ENCODE measurements at regions not wholly inside any gene's neighbourhood (a gene's known extent, or its start where the extent isn't known, plus 50 kb on each side); places are given as distances from the start of the nearest gene placed in this dataset.

DNA sequence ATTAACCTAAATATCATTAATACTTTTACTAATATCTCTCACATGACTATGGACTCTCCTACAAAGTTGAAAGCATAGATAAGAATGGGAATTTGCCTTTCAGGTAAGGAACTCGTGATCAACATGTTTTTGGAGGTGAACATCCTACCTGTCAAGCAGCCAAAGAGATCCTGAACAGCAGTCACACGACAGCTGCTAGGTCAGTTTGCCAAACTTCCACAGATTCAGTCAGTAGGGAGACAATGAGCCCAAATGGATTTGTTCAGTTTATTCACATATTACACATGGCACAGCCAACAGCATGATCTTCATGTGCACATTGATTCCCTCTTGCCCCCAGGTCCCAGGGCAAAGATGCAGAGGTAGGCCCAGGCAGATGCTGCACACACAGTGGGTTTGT is 86.1 kb upstream of the LOC128125822 start:
- no peak overlapping the region for H3K4me3 ChIP-seq
- WGBS (ENCODE audit: missing lambda C conversion rate), result 85% methylated on average over 2 of the region's 2 CpGs
- DNase-seq (ENCODE audit: low read depth in 1 of 2, low spot score in 1 of 2), result no peak
- POLR2A ChIA-PET, result no interaction called here
- ATAC-seq, result no peak
- TF ChIP-seq FOXS1 (CRISPR knock-in tag; IDR thresholded peaks at IDR 0.05) (no peak), TFCP2L1 (CRISPR knock-in tag; IDR thresholded peaks at IDR 0.05) (no peak), PBX3 (IDR thresholded peaks at IDR 0.05) (no peak), NFE2L2 (conservative IDR thresholded peaks at IDR 0.05; ENCODE audit: low read length) (no peak), EHMT2 (IDR thresholded peaks at IDR 0.05; ENCODE audit: low read depth) (no peak), JUNB (IDR thresholded peaks at IDR 0.05) (no peak)
- no peak overlapping the region for H3K4me2 ChIP-seq
- CTCF ChIA-PET, result interaction anchor here (1.2 to 1.9 kb wide), 2 partner anchors 18 to 22 kb away, joined by 3 to 4 read pairs; no protein-coding TSS in a partner anchor
- no peak for FAIRE-seq
- no peaks in the 10 kb centered on the region for H3K9me3 ChIP-seq
- peak overlapping the region in 1 of 2 experiments; percentile 76; a peak in 2 of 6 replicates for H3K27ac ChIP-seq
- H3K4me1 ChIP-seq, result peaks cover 20% of the 10 kb centered on the region

DNA sequence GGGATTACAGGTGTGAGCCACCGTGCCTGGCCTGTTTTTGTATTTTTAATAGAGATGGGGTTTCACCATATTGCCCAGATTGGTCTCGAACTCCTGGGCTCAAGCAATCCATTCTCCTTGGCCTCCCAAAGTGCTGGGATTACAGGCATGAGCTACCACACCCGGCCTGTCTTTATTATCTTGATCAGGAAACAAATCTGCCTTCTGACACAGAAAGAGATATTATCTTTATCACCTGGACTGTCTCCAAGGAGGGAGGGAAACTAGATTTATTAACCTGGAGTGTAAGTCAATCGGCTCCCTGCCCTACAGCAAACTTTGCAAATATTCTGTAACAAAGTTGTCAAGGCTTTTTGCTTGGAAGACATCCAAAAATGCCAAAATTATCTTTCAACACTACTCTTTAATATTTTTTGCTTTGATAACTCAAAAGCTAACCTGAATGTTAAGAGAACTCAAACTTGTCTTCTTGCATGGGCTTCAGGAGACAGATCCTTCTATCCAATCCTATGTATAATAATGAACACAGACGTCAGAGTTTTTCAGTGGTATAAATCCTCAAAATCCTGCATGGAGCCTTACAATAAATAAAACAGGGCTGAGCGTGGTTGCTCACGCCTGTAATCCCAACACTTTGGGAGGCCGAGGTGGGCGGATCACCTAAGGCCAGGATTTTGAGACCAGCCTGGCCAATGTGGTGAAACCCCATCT is 85.0 kb upstream of the LOC128125822 start:
- peak overlapping the region; percentile 11 for H3K4me2 ChIP-seq

DNA sequence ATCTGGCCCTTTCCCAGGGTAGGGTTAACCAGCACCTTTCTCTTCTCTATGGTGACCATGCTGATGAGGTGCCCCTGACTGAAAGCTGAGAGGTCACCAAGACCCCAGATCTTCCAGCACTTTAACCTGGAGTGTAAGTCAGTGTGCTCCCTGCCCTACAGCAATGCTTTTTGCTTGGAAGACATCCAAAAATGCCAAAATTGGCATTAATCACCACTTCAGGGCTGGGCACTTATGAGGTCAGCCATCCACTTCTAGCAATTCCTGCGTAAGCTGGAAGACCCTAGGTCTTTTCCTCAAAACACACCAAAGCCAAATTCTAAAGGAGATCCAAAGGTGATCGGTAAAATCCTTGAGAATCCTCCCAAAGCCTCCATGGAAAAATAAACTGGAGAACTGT is 81.2 kb upstream of the LOC128125822 start:
- Histone ChIP-seq H3K4me1 (peaks cover 56% of the 10 kb centered on the region), H3K9me3 (no peaks in the 10 kb centered on the region), H3K27ac (peak overlapping the region; percentile 47 to 73; a peak in 4 of 6 replicates), H3K4me3 (no peak overlapping the region), H3K4me2 (peak overlapping the region; percentile 32; the same call in 1 of the 3 replicates)
- DNase-seq (ENCODE audit: low read depth in 1 of 2, low spot score in 1 of 2) (no peak), FAIRE-seq (no peak), ATAC-seq (no peak)
- CTCF ChIA-PET, result interaction anchor here (0.6 to 1.0 kb wide), 2 partner anchors 50 to 145 kb away, joined by 3 to 4 read pairs; partner anchors contain the start of gene PHF3
- 83% methylated on average over 2 of the region's 2 CpGs for WGBS (ENCODE audit: missing lambda C conversion rate)
- POLR2A ChIA-PET, result no interaction called here
- TF ChIP-seq, protein P1, sequence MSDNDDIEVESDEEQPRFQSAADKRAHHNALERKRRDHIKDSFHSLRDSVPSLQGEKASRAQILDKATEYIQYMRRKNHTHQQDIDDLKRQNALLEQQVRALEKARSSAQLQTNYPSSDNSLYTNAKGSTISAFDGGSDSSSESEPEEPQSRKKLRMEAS (IDR thresholded peaks at IDR 0.05), result no peak
- TF ChIP-seq, protein P2, sequence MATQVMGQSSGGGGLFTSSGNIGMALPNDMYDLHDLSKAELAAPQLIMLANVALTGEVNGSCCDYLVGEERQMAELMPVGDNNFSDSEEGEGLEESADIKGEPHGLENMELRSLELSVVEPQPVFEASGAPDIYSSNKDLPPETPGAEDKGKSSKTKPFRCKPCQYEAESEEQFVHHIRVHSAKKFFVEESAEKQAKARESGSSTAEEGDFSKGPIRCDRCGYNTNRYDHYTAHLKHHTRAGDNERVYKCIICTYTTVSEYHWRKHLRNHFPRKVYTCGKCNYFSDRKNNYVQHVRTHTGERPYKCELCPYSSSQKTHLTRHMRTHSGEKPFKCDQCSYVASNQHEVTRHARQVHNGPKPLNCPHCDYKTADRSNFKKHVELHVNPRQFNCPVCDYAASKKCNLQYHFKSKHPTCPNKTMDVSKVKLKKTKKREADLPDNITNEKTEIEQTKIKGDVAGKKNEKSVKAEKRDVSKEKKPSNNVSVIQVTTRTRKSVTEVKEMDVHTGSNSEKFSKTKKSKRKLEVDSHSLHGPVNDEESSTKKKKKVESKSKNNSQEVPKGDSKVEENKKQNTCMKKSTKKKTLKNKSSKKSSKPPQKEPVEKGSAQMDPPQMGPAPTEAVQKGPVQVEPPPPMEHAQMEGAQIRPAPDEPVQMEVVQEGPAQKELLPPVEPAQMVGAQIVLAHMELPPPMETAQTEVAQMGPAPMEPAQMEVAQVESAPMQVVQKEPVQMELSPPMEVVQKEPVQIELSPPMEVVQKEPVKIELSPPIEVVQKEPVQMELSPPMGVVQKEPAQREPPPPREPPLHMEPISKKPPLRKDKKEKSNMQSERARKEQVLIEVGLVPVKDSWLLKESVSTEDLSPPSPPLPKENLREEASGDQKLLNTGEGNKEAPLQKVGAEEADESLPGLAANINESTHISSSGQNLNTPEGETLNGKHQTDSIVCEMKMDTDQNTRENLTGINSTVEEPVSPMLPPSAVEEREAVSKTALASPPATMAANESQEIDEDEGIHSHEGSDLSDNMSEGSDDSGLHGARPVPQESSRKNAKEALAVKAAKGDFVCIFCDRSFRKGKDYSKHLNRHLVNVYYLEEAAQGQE (IDR thresholded peaks at IDR 0.05), result no peak
- TF ChIP-seq NFE2L2 (conservative IDR thresholded peaks at IDR 0.05; ENCODE audit: low read length) (no peak), CBX8 (IDR thresholded peaks at IDR 0.05) (no peak), CHD2 (IDR thresholded peaks at IDR 0.05; ENCODE audit: low read length, partially characterized antibody) (no peak), JUN (IDR thresholded peaks at IDR 0.05) (no peak), FOSB (CRISPR knock-in tag; IDR thresholded peaks at IDR 0.05) (no peak), ZC3H11A (IDR thresholded peaks at IDR 0.05) (no peak), FOSL2 (IDR thresholded peaks at IDR 0.05) (no peak), FOSL2 (CRISPR knock-in tag; IDR thresholded peaks at IDR 0.05) (no peak), HOXB13 (CRISPR knock-in tag; IDR thresholded peaks at IDR 0.05; ENCODE audit: low read depth) (no peak), HMGXB4 (CRISPR knock-in tag; IDR thresholded peaks at IDR 0.05; ENCODE audit: borderline replicate concordance) (no peak), NPAS2 (CRISPR knock-in tag; IDR thresholded peaks at IDR 0.05; ENCODE audit: borderline replicate concordance) (no peak), POLR2AphosphoS2 (conservative IDR thresholded peaks at IDR 0.05; ENCODE audit: low read length) (no peak), EHMT2 (IDR thresholded peaks at IDR 0.05; ENCODE audit: low read depth) (no peak), ZSCAN20 (CRISPR knock-in tag; IDR thresholded peaks at IDR 0.05) (no peak), PHF8 (IDR thresholded peaks at IDR 0.05; ENCODE audit: borderline replicate concordance, low read depth) (no peak), BHLHE40 (IDR thresholded peaks at IDR 0.05; ENCODE audit: low read depth, low read length) (no peak), NR3C1 (IDR thresholded peaks at IDR 0.05) (no peak)
- TF ChIP-seq, protein P3, sequence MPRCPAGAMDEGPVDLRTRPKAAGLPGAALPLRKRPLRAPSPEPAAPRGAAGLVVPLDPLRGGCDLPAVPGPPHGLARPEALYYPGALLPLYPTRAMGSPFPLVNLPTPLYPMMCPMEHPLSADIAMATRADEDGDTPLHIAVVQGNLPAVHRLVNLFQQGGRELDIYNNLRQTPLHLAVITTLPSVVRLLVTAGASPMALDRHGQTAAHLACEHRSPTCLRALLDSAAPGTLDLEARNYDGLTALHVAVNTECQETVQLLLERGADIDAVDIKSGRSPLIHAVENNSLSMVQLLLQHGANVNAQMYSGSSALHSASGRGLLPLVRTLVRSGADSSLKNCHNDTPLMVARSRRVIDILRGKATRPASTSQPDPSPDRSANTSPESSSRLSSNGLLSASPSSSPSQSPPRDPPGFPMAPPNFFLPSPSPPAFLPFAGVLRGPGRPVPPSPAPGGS (IDR thresholded peaks at IDR 0.05), result no peak

More for the DNA sequence above, 85.0 kb upstream of the LOC128125822 start:
- ChIA-PET CTCF (interaction anchor here (0.9 to 2.0 kb wide), 4 partner anchors 9 to 45 kb away, joined by 3 to 6 read pairs (median 4); no protein-coding TSS in a partner anchor), POLR2A (interaction anchor here (0.7 to 1.0 kb wide), 2 partner anchors 45 to 79 kb away, joined by 3 read pairs; no protein-coding TSS in a partner anchor)
- DNase-seq (ENCODE audit: low read depth in 1 of 2, low spot score in 1 of 2), result peak in 1 of 2 experiments; percentile 21
- no peaks in the 10 kb centered on the region for H3K9me3 ChIP-seq
- H3K4me1 ChIP-seq, result peaks cover 25% of the 10 kb centered on the region
- H3K27ac ChIP-seq, result peak overlapping the region; percentile 34 to 76; a peak in 3 of 6 replicates
- 52% methylated on average over 9 of the region's 9 CpGs for WGBS (ENCODE audit: missing lambda C conversion rate)
- no peak for ATAC-seq
- no peak for FAIRE-seq
- TF ChIP-seq GATA3 (IDR thresholded peaks at IDR 0.05; ENCODE audit: borderline replicate concordance) (peak; percentile 83), RARB (CRISPR knock-in tag; IDR thresholded peaks at IDR 0.05) (no peak)
- no peak overlapping the region for H3K4me3 ChIP-seq

All from A549 (cell line).